Calu3 (cell line): ENCODE measurements at regions not wholly inside any gene's neighbourhood (a gene's known extent, or its start where the extent isn't known, plus 50 kb on each side); places are given as distances from the start of the nearest gene placed in this dataset.

Source experiments
- BruUV-seq: library from RNA; stranded (reverse); fragments of 400-500 nt; replicated peaks from 2 replicates; lab custom pipeline; 2021; lab: Mats Ljungman, UMichigan
- CTCF ChIA-PET: fragments of 300-600 bp; sonication (Branson Sonifier 250); formaldehyde crosslinking; loops from one replicate; lab custom pipeline; 2022; ENCODE audit warnings: antibody characterized with exemption; lab: Charles Lee
- DNase-seq: peaks from one replicate; pipeline ENCODE4 v3.0.0; 2022
- H3K27ac Mint-ChIP-seq: one replicate; pipeline ENCODE4 v1.8.0; 2022; ENCODE audit warnings: mixed read lengths; ENCODE audit not compliant: unreplicated experiment
- H3K27me3 Mint-ChIP-seq: one replicate; pipeline ENCODE4 v1.8.0; 2022; ENCODE audit warnings: mixed read lengths; ENCODE audit not compliant: unreplicated experiment
- H3K36me3 Mint-ChIP-seq: one replicate; pipeline ENCODE4 v1.8.0; 2022; ENCODE audit warnings: mild to moderate bottlenecking, moderate library complexity, mixed read lengths; ENCODE audit not compliant: insufficient read depth, unreplicated experiment
- H3K4me1 Mint-ChIP-seq: one replicate; pipeline ENCODE4 v1.8.0; 2022; ENCODE audit warnings: mild to moderate bottlenecking, low read depth, mixed read lengths; ENCODE audit not compliant: unreplicated experiment
- H3K4me3 Mint-ChIP-seq: one replicate; pipeline ENCODE4 v1.8.0; 2022; ENCODE audit warnings: mild to moderate bottlenecking, low read depth, moderate library complexity, mixed read lengths; ENCODE audit not compliant: unreplicated experiment
- H3K9me3 Mint-ChIP-seq: one replicate; pipeline ENCODE4 v1.8.0; 2022; ENCODE audit warnings: low read depth, mixed read lengths; ENCODE audit not compliant: unreplicated experiment
- intact Hi-C: fragments of 100-400 bp; cut with micrococcal nuclease; formaldehyde crosslinking; loops from one replicate; pipeline ENCODE4 v1.10.0; 2022; ENCODE audit not compliant: unreplicated experiment
- TF ChIP-seq, protein P1 (sequence below): fragments of 200-600 bp; IDR thresholded peaks from one replicate; pipeline ENCODE4 v1.8.0; 2022; ENCODE audit warnings: antibody characterized with exemption; ENCODE audit not compliant: unreplicated experiment

DNA sequence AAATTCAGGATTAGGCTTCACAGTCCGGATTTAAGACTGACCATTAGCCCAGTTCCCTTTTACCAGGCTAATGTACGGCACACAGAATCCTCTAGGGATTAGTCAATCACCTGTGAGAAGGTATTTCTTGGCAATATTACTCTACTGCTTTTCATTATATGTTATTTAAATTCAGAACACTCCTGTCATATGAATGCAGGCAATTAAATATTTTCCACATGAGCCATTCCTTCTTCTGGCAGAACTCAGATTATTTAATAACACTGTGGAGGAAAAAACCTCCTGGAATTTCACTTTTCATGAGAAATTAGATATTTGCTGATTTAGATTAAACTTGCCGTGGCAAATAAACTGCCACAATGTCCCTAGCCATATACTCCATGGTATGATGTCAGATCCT, 1357.5 kb upstream of the C9orf72 start:
- Mint-ChIP-seq H3K4me1 (peaks cover 26% of the 10 kb centered on the region), H3K9me3 (no peaks in the 10 kb centered on the region), H3K27ac (no peak overlapping the region), H3K4me3 (no peak overlapping the region), H3K36me3 (no peaks in the 10 kb centered on the region), H3K27me3 (no peaks in the 10 kb centered on the region)
- TF ChIP-seq, protein P1, sequence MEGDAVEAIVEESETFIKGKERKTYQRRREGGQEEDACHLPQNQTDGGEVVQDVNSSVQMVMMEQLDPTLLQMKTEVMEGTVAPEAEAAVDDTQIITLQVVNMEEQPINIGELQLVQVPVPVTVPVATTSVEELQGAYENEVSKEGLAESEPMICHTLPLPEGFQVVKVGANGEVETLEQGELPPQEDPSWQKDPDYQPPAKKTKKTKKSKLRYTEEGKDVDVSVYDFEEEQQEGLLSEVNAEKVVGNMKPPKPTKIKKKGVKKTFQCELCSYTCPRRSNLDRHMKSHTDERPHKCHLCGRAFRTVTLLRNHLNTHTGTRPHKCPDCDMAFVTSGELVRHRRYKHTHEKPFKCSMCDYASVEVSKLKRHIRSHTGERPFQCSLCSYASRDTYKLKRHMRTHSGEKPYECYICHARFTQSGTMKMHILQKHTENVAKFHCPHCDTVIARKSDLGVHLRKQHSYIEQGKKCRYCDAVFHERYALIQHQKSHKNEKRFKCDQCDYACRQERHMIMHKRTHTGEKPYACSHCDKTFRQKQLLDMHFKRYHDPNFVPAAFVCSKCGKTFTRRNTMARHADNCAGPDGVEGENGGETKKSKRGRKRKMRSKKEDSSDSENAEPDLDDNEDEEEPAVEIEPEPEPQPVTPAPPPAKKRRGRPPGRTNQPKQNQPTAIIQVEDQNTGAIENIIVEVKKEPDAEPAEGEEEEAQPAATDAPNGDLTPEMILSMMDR = no peak
- BruUV-seq = no TSS peak
- no peak for DNase-seq
- CTCF ChIA-PET = no interaction called here
- intact Hi-C loops = no loop called here

DNA sequence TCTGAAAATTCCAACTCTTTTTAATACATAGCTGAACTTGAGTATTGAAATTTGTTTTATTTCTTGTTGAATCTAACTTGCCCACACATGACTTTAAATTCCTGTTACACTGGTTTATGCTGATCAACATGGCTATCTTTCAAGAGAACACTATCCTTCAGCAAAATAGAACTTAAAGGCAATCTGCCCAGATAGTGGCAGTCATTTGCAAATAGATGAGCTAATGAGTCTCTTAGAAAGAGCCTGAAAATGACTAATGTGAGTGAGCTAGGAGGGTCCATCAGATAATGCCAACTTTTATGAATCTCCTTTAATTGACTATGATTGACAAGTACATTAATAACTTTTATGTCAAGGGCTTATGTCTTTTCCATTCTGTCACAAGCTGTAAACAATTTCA, 1360.8 kb upstream of the C9orf72 start:
- H3K27ac Mint-ChIP-seq = no peak overlapping the region
- TF ChIP-seq, protein P1 = no peak
- intact Hi-C loops = no loop called here
- no peak overlapping the region for H3K4me3 Mint-ChIP-seq
- no peaks in the 10 kb centered on the region for H3K9me3 Mint-ChIP-seq
- no peak for DNase-seq
- peaks cover 4% of the 10 kb centered on the region for H3K4me1 Mint-ChIP-seq
- CTCF ChIA-PET = no interaction called here
- no peaks in the 10 kb centered on the region for H3K27me3 Mint-ChIP-seq
- H3K36me3 Mint-ChIP-seq = no peaks in the 10 kb centered on the region
- no TSS peak for BruUV-seq

DNA sequence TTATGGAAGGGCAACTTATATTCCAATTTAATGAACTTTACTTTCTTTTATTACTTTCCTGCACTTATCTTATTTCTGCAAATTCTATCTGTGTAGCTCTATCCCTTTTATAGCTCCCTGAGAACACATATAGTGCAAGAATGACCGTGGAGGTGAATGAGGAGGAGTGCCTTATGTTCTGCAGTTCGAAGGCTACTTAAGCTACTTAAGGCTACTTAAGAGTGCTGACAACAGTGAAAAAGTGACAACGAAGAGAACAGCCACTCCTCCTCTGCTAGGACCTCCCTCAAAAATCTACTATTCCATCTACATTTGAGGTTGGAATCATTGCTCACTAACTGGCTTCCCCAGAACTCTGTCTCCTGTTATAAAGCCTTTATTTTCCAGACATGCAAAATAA, 1365.7 kb upstream of the C9orf72 start:
- intact Hi-C loops = no loop called here
- TF ChIP-seq, protein P1 = no peak
- Mint-ChIP-seq H3K4me1 (no peaks in the 10 kb centered on the region), H3K36me3 (no peaks in the 10 kb centered on the region), H3K4me3 (no peak overlapping the region), H3K27ac (no peak overlapping the region), H3K9me3 (no peaks in the 10 kb centered on the region), H3K27me3 (no peaks in the 10 kb centered on the region)
- no TSS peak for BruUV-seq
- no peak for DNase-seq
- CTCF ChIA-PET = interaction anchor here (0.5 kb wide), 1 partner anchor 106 kb away, joined by 3 read pairs; no protein-coding TSS in a partner anchor

DNA sequence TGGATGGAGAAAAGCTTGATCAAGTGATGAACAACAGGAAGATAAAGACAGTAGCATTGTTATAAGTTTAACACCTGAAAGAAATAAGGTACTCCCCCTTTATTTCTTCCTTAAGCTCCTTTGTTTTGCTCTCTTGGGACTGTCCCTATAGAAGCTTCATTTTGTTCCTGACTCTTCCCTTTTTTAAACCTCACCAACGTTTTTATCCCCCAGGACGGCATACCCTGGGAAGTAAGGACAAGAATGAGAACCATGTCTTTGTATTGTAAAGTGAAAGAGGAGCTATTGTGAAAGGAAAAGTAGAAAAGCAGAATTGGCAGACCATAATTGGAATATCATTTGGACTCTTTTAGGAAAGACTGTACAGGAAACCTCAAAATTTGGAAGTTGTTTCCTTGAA, 1368.6 kb upstream of the C9orf72 start:
- intact Hi-C loops = no loop called here
- no peak for DNase-seq
- Mint-ChIP-seq H3K9me3 (no peaks in the 10 kb centered on the region), H3K27me3 (no peaks in the 10 kb centered on the region), H3K4me3 (no peak overlapping the region), H3K27ac (no peak overlapping the region), H3K36me3 (no peaks in the 10 kb centered on the region), H3K4me1 (no peaks in the 10 kb centered on the region)
- no TSS peak for BruUV-seq
- TF ChIP-seq, protein P1 = no peak
- CTCF ChIA-PET = no interaction called here
